GM19372 (cell line): ENCODE measurements at regions not wholly inside any gene's neighbourhood (a gene's known extent, or its start where the extent isn't known, plus 50 kb on each side); places are given as distances from the start of the nearest gene placed in this dataset.

Experiments used
- ATAC-seq: cut with Tn5 transposase; IDR thresholded peaks from one replicate; pipeline ENCODE4 v1.9.1; 2021; ENCODE audit warnings: mild to moderate bottlenecking, low read depth, moderate library complexity; ENCODE audit not compliant: unreplicated experiment

DNA sequence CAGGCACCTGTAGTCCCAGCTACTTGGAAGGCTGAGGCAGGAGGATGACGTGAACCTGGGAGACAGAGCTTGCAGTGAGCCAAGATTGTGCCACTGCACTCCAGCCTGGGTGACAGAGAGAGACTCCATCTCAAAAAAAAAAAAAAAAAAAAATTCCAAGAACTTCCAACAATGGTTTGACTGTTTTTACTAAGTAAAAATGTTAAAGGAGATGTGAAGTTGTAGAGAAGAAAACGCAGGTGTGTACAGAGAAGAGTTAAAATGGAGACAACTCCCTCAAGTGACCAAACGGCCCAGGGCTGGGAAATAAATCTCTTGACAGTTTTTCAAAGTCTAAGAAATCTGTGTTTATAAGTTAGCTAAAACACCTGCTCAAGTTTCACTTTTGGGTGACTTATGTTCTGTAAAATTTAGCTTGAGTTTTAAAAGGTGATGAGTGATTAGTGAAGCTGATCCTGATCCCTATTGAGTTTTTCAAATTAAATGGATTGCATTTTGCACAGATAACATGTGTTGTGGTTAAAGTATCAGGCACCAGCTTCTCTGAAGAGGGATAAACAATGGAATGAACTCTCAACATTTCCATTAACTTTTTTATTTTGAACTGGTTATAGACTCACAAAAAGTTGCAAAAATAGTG lies 255.2 kb upstream of the CD180 start:
- ATAC-seq: no peak

DNA sequence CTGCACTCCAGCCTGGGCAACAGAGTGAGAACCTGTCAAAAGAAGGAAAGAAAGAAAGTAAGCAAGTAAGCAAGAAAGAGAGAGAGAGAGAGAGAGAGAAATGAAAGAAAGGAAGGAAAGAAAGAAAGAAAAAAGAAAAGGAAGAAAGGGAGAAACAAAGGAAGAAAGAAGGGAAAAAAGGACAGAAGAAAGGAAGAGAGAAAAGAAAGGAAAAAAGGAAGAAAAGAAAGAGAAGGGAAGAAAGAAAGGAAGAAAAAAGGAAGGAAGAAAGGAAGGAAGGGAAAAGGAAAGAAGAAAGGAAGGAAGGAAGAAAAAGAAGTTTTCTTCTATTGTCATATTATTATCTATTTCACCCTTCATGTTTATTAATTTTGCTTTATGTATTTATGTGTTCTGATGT lies 251.1 kb upstream of the CD180 start:
- ATAC-seq: no peak

DNA sequence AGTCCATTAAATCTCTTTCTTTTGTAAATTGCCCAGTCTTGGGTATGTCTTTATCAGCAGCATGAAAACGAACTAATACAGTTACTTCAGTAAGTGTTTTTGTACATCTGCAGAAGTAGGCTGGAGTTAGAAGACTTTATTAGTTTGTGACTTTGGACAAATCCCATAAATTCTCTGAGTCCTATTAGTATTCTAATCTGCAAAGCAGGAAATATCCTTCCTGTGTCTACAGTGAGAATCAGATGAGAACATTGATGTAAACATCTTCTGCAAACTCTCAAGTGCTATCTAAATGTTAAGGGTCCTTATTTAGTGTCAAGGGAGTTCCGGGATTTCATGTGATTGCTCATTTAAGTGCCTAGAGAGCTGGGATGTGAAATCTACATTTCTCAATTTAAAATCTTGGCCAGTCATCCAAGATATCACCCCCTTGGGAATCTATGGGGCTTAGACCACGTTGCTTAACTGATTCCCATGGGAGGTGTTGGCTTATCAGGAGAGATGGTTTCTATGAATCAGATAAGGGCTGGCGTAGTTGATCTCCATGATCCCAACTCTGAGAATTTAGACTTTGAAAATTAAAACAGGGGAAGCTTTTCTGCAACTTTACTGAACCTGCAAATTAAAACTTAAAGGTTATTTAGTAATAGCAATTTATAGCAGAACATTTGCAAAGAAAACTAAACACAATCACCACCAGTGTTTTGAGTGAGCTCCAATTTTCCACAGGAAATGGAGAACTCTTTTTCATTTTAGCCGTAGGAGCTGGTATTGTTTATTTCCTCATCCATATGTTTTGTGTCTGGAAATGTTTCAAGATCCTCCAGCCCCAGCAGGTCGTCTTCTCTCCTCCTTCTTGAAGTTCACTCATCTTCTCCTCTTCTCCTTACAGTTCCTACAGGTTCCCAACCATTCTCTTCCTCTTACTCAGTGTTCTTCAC lies 241.6 kb upstream of the CD180 start:
- no peak for ATAC-seq

DNA sequence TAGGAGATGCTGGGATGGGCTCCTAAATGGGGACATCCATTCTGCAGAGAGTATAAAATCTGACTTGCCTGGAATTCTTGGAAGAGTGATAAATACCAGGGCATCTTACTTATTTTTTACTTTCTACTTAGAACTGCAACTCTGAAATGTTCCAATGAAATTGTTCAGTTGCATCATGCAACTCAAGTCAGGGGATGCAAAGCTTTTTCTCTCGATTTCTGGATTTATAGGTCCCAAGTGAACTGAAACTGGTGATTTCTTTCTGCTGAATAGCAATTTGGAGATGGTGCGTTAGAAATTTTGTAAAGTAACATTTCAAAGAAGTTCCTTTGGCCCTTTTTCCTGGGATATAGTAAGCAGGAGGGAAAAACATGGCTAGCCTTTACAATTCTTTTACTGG lies 238.4 kb upstream of the CD180 start:
- ATAC-seq: no peak

DNA sequence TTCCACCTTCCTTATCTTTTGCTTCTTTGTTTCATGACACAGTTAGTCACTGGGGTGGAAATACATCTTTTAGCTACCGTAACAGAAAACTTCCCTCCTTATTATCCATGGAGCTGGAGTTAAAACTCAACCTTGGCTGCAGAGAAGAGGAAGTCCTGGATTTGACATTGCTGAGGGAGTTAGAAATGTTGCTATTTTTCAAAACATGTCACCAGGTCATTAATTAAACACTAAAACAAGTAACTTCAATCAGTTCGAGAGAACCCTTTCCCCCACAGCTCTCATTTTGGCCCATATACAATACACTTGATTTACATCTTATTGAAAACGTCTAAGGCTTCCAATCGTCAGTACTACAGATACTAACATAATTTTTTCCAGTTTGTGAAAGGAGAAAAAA lies 237.9 kb upstream of the CD180 start:
- ATAC-seq: no peak

DNA sequence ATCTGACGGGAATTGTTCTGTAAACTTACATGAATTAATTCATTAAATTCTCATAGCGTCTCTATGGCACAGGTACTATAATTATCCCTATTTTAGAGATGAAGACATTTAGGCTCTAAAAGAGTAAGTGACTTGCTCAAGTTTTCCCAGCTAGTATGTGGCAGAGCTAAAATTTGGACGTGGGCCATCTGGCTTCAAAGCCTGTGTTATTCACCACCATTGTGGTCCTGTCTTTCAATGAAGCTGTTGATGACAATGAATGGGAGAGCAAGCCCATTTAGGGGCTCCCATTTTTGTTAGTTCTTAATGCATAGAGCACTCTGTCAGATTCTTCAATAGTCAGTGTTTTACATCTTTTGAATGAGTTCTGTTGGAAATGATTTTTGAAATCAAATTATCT lies 236.0 kb upstream of the CD180 start:
- ATAC-seq: no peak

DNA sequence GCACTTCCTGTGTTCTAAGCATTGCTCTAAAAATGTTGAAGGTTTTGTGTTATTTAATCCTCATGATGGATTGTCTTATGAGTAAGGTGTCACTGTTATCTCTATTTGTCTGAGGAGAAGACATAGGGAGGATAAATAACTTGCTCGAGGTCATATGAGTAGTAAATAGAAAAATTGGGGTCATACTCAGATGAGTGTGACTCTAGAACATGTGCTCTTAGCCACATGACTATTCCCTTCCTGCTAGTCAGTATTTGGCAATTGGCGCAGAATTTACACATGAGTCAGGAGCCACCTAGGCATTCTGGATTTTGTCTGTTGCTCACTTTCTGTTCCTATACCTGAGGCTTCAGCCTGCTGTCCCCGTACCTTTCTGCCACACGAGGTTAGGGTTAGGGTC lies 234.6 kb upstream of the CD180 start:
- no peak for ATAC-seq

DNA sequence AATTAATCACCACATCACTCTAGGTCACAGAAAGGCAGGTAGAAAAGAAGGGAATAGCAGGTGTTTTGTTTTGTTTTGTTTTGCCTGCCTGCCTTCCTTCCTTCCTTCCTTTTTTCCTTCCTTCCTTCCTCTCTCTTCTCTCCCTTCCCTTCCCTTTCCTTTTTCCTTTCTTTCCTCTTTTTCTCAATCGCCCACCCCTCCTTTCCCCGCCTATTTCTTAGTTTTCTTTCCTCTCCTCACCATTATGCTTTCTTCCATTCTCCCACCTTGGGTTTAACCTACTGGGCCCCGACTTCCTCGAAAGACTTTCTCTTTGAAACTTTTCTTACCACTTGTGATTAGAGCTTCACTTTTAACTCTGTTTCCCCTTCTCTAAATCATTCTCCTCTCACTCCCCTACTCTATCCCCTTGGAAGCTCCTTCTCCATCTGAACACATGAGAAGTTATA lies 231.3 kb upstream of the CD180 start:
- ATAC-seq: no peak

DNA sequence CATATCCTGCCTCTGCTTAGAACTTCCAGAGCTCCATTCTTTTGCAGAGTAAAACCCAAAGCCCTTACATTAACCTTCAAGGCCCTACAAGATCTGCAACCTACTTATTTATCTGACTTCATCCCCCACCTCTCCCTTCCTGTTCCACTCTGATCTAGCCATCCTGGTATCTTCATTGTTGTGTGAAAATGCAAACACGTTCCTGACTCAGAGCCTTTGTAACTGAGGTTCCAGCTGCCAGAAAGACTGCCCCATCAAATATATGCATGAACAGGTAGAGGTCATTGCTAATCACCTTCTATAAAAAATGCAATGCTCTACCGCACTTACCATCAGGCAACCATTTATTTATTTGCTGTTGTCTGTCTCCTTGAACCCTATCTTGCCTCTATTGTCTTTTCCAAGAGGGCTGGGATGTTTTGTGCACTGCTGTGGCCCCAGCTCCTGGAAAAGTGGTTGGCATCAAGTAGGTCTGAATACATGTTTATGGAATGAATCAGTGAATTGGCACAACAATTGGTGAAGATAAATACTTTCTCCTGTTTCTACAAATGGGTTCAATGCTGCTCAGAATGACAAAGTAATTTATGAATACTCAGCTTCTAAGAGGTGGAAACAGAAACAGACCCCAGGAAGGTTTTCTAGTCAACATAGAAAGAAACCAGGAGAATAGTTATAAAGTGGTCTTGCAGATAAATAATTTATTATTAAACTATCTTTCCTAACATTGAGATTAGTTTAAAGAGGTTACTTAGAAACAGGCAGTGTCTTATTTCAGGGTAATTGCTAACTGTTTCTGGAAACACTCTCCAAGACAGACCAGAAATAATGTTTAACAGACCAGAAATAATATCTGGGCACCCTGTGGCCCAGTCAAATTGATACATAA lies 230.6 kb upstream of the CD180 start:
- ATAC-seq: no peak

DNA sequence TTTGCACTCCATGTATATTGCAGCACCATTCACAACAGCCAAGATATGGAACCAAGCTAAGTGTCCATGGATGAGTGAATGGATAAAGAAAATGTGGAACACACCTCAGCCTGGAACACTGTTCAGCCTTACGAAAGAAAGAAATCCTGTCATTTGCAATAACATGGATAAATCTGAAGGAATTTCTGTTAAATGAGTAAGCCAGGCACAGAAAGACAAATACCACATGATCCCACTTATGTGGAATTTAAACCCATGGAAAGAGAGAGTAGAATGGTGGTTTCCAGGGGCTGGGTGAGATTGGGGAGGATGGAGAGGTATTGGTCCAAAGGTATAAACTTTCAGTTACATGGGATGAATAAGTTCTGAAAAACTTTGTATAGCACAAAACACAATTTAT lies 228.9 kb upstream of the CD180 start:
- ATAC-seq: no peak

DNA sequence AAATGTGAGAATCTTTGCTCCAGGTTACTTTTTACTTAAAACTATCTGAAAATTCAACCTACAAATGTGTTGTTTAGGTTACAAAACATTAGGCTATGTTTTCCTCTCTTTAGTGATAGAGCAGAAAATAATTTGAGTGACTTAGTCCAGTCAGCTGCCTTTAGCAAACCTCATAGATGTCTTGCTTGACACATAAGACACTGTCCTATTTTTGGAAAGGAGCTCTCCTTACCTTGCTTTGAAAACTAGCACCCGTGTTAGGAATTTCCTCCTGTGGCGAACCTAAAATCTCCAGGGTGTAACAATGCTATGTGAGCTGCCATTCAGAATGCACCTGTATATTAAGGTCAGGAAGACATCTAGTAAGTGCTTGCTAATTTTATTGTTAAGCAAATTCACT lies 221.2 kb upstream of the CD180 start:
- ATAC-seq: no peak

DNA sequence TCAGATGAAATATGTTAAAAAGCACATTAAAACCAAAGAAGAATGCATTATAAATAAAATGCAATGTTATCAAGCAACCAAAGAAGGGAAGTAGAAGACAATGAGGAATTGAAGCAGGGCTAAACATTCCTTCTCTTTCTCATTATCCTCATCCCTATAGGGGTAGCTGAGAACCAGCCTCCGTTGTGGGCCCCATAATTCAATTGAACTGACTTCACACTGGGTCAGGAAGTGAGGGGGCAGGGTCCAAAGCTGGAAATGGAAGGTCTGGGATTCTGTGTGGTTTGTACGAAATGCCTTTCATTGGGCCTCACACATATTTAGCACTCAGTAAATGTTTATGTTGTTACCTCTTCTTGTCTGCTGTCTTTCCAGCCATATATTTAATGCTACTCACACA lies 220.4 kb upstream of the CD180 start:
- no peak for ATAC-seq

DNA sequence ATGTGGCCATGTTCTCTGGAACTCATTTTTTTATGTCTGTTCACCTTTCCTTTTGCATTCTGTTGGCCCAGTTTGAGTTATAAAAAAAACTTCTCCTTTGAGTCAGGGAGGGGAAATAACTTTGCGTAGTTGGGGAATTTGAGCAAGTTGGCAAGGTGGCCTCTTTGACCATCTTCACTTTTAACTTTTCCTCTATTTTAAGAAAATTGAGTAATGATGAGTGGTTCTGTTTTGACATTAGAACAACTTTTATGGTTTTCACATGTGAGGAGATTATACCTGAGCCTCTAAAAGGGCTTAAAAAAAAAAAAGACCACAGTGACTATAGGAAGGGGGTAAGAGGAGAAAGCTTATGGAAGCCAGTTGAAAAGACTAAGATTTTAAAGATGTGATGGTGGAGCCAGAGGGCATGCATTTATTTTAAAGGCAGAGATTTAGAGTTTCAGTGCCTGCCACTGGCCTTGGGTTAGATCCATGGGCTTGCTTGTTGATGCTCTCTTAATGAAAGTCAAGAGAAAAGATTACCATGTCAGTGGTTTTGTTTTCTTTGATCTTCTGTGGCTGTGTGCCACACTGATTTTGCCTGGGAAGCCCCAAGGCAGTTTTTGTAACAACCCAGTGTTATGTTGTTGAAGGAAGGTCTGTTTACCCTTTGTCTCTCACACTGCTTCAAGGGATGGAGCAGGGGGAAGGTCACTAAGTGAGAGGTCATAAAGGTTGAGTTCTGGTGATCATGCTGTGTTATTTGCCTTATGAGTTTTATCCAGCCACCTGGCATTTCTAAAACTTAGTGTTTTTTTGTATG lies 219.7 kb upstream of the CD180 start:
- no peak for ATAC-seq

DNA sequence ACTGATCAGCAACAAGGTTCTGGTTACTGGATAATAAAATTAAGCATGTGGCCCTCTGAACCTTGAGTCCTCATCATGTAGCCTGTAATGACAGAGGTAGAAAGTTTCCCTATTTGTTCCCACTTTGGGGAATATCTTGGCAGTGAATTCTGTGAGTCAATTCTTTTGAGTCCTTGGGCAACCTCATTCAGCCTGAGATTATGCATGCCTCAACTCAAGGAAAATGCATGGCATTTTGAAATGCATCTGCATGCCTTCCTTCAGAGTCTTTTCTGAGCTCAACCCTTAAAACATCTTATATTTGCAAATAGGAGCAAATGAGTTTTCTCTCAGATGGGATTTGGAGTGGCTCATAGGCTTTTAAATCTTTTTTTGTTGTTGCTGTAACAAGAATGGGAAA lies 218.1 kb upstream of the CD180 start:
- ATAC-seq: no peak

DNA sequence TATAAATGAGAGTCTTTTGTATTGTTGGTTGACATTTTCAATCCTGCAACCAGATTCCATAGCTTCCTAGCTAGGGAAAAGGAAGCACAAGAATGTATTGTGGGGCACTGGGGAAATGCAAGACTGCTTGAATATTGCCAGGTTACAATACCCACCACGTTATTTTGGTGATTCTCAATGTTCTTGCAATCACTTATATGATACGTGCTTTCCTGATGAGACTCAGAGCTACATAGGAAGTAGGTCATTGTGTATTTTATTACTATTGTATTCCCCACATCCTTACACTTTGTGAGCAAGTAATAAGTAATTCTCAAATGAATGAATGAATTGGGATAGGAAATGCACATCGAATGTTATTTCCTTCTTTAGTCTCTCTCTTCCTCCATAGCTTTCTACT lies 217.1 kb upstream of the CD180 start:
- ATAC-seq: no peak

DNA sequence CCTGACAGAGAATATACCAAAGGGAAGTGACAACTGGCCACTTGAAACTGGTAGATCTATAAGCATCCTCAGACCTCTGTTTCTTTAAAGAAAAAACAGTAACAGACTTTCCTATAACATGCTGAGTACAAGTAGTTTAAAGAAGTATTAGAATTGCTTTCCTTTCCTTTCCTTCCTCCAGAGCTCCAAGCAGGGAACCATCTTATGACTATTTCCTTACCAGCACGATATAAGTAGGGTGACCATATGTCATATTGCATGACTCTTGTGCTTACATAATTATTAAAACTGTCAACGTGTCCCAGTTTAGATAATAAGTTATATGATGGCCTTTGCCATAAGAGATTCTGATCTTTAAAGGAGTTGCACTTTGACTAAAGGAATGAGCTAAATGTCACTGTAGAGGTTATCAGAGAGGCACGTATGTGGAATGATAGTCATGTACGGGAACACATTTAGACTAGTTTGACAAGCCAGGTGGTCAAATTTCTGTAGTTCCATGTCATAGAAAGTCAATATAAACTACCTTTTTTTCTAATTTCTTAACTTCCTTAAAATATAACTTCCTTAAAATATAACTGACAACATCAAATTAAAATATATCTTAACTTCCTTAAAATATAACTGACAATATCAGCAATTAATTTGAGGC lies 212.7 kb upstream of the CD180 start:
- ATAC-seq: no peak

DNA sequence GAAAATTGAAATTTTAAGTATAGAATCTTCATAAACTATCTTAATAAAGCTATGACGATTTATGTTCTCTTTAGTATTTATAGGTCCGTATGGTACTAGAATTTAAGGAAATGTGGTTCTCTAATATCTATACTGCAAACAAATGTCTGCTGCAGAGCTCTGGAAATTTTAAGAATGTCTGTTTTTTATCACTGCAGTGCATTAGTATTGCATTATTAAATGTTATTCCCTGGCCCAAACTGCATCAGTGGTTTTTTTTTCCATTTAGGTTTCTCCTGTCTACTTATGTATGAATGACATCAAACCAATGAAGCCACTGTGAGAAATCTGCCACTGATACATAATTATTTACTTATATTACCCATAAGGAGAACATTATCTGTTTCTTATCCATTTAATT lies 211.4 kb upstream of the CD180 start:
- no peak for ATAC-seq

DNA sequence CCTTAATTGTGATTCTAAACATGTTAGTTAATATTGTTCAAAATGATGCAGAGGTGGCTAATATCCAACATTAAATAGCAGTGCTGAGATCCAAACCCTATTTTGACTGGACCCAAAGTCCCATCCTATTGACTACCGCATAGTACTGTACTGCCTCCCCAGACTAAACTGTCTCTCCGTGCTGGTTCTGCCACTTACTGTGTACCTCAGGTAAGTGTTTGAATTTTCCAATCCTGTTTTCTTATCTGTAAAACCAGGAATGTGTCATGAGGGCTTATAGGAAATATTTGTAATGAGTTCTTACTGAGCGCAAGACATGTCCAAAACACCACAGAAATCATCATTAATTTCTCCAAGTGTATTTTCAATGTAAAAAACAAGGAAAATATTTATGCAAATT lies 209.2 kb upstream of the CD180 start:
- ATAC-seq: no peak

DNA sequence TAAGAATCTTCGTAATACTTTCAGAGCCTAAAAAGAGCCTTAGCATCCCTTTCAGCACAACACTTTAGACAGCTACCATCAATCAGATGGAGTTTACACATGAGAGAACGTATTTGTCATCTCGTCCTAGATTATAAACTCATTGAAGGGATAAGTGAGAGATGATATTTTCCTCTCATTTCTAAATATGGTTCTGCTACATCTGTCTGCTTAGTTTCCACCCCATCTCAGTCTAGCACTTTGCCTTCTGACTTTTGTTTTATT lies 208.4 kb upstream of the CD180 start:
- ATAC-seq: no peak
